GM20431 (cell line): ENCODE measurements at regions not wholly inside any gene's neighbourhood (a gene's known extent, or its start where the extent isn't known, plus 50 kb on each side); places are given as distances from the start of the nearest gene placed in this dataset.

Source experiments
- in situ Hi-C: fragments of 300-500 bp; cut with MseI, MboI; formaldehyde crosslinking; loops from one replicate; pipeline ENCODE4 v1.15.0; 2020; ENCODE audit warnings: low sequenced_read_pairs; ENCODE audit not compliant: unreplicated experiment

GRCh38 chr15:37652646-37653417 lies 281.6 kb upstream of the TMCO5A start:
- in situ Hi-C loops = no loop called here

GRCh38 chr15:37678124-37678523 lies 256.3 kb upstream of the TMCO5A start:
- in situ Hi-C loops = loop anchor here (25.0 kb wide), 1 partner anchor 109 kb away; no protein-coding TSS in a partner anchor

DNA sequence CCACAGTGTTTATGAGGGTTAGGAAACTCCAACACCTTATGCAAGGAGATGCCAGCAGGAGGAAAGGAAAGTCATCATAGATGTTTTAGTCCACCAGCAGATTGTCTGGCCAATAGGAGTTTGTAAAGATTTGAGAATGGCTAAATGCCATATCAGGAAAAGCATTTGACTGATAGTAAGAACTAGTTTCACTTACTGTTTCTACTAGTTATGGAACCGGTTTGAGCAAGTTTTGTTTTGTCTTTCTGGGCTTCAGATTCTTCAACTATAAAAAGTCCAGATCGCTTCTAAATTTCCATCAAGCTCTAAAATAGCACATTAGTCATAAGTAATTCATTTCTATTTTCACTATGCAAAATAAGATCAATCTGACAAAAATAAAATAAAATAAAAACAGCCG lies 254.8 kb upstream of the TMCO5A start:
- in situ Hi-C loops = loop anchor here (25.0 kb wide), 1 partner anchor 108 kb away; no protein-coding TSS in a partner anchor

GRCh38 chr15:37682304-37682703 lies 252.1 kb upstream of the TMCO5A start:
- in situ Hi-C loops = loop anchor here (25.0 kb wide), 1 partner anchor 105 kb away; no protein-coding TSS in a partner anchor

- in situ Hi-C loops = loop anchor here (25.0 kb wide), 1 partner anchor 95 kb away; no protein-coding TSS in a partner anchor
These were observed 242.5 kb upstream of the TMCO5A start for GRCh38 chr15:37691911-37692310.

DNA sequence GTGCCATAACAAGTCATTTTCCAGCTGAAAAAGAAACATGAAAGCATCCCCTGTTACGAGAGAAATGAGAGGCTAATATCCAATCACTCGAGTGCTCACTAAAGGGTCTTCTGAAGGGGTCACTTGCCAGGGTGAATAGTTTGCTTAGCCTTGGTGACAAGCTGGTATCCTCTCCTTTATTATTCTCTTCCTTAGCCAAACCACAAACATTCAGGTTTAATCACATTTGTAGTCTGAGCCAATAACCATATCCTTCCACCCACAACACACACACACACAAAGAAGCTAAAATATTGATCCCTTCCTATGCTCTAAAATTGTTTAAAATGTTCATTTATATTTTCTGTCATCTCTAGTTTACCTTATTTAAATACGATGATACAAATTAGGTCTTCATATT lies 240.5 kb upstream of the TMCO5A start:
- in situ Hi-C loops = loop anchor here (25.0 kb wide), 1 partner anchor 93 kb away; no protein-coding TSS in a partner anchor

DNA sequence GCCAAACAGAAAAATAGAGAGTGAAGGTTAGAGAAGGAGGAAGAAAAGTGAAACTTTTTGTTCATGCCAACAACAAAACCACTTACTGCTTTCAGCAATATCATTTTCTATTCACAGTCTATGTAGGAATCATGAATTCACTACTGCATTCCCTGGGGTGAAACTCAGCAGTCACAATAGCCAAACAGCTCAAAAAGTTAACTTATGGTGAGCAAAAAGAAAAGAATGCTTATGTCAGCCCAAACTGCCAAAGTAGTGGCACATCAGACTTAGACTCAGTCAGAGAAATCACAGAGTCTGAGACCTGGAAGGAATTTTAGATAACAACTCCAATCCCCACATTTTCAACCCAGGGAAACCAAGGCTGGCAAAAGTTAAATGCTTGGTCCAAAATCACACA lies 238.7 kb upstream of the TMCO5A start:
- in situ Hi-C loops = loop anchor here (25.0 kb wide), 1 partner anchor 92 kb away; no protein-coding TSS in a partner anchor

DNA sequence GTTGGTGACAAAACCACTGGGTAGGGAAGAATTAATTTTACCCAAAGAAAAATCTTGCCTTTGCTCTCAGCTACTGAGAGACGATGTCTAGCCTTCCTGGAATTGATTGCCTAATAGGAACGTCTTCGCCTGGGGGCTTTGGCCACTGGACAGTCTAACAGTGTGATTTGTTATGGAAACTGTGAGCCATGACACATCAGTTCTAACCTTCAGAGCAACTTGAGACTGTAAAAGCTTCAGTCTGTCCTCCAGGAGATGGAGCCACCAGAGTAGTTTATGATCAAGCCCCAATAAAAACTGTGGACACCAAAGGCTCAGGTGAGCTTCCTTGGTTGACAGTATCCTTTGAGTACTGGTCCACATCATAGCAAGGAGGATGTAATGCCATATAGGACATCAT lies 235.8 kb upstream of the TMCO5A start:
- in situ Hi-C loops = loop anchor here (25.0 kb wide), 1 partner anchor 89 kb away; no protein-coding TSS in a partner anchor

GRCh38 chr15:37701230-37701629 lies 233.2 kb upstream of the TMCO5A start:
- in situ Hi-C loops = no loop called here

- in situ Hi-C loops = no loop called here
These were observed 224.8 kb upstream of the TMCO5A start for GRCh38 chr15:37709669-37710068.

GRCh38 chr15:37715101-37715500 lies 219.3 kb upstream of the TMCO5A start:
- in situ Hi-C loops = no loop called here

DNA sequence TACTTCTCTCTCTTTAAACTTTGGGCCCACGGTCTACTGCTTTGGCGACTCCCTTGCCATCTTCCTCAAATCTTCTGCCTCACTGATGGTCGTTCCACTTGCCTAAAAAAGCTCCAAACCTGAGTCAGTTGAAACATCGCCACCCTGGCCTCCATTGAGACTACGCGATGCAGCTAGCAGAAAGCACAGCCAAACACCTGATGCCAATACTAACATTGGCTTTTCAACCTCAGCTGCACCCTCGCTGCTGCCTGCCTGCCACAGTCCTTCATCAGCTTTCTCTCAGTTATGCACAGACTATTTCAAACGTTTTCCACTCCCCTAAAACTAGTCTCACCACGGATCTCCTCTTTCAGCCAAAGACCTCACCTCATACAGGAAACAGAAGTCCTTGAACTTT lies 214.2 kb upstream of the TMCO5A start:
- in situ Hi-C loops = no loop called here

GRCh38 chr15:37731146-37731746 lies 203.2 kb upstream of the TMCO5A start:
- in situ Hi-C loops = no loop called here

DNA sequence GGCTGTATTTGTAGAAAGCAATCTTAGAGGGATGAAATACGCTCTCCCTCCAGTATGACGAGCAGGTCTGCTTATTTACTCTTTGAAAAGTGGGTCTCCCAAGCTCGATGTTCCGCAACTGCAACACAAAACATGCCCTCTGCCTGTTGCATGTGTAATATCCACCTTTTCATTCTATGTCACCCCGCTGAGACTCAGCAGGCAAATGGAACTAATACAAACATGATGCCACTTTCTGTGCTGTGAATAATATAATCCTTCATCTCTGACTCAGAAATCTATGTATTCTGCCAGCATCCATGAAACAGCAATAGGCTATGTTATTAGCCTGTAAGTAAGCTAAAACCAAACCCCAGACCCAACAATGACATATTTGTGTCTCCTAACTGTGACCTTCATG lies 200.8 kb upstream of the TMCO5A start:
- in situ Hi-C loops = no loop called here

DNA sequence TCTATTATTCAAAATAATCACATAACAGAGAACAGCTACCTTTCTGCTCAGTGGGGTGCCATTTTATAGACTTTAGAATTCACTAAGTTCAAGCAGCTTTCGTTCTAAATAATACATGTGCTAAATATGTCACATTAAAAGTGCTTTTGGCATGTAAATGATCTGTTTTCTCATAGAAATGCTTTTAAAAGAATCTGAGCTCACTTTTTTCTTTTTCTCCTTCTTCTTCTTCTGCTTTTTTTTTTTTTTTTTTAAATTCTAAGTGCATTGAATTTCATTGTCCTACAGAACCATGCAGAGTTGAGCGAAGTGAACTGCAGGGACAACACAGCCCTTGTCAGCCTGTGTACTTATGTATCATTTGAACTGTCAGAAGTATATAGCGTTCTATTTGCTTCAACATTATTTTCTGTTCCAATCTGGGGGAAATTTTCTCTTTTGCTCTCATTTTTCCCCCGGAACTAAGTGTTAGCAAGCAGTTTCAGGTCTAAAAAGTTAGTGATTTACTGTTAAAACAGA lies 193.8 kb upstream of the TMCO5A start:
- in situ Hi-C loops = no loop called here

GRCh38 chr15:37743826-37744225 lies 190.6 kb upstream of the TMCO5A start:
- in situ Hi-C loops = no loop called here

DNA sequence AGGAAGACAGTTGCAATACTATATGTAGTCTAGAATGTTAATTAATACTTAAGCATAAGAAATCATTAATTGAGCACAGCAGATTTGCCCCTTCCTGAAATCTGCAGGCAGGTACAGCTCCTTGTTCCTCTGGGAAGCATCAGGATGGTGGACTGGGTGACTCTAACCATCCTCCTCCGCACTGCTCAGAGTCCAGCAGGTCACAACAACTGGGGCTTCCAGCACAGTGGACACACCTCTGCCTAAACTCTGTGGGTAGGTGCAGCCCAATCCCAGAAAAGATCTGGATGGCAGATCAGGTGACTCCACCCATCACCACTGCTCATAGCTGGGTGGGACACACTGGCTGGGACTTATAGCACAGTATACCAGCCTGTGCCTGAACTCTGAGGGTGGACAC lies 189.9 kb upstream of the TMCO5A start:
- in situ Hi-C loops = no loop called here

DNA sequence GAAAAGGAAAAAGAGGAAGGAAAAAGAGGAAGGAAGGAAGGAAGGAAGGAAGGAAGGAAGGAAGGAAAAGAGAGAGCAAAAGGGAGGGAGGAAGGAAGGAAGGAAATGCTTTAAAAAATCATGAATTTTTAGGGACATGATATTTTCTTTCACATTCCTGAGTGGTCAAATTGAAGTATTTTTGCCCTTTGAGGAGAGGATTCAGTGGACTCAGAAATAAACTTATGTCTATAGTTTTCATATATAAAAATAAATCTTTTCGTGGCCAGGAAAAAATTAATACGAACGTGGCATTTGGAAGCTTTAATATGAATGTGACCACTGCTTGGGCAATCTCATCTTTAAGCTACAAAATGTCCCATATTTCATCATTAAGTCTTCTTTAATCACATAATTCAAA lies 183.0 kb upstream of the TMCO5A start:
- in situ Hi-C loops = no loop called here

DNA sequence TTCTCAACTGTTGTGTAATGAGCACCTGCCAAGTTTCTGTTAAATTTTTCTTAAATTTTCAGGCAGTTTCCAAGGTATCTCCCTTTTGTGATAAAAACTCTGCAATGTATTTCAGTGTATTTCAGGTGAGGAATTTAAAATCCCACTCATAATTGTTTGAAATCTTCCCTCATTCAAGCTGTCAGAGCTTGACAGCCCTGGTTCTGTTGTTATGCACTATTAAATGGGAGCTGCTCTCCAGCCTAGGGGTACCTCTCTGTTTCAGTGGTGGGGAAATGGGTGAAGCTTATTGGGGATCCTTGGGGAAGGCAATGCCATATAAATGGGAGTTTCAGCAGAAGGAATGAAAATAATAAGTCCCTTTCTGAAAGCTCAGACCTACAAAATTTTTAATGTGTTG lies 178.0 kb upstream of the TMCO5A start:
- in situ Hi-C loops = no loop called here

DNA sequence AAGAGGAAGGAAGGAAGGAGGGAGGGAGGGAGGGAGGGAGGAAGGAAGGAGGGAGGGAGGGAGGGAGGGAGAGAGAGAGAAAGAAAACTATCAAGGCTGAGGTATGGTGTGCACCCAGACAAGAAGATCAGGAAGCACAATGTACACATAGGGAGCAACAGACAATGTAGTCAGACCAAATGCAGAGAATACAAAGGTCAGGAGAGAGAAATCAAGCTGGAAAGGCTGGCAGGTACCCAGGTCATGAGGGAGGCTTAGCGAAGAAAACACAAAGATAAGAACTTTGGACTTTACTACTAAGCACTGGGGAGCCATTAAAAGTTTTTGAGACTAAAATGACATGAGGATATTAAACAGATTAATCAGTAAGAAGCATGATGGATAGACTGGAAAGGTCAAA lies 176.0 kb upstream of the TMCO5A start:
- in situ Hi-C loops = no loop called here

DNA sequence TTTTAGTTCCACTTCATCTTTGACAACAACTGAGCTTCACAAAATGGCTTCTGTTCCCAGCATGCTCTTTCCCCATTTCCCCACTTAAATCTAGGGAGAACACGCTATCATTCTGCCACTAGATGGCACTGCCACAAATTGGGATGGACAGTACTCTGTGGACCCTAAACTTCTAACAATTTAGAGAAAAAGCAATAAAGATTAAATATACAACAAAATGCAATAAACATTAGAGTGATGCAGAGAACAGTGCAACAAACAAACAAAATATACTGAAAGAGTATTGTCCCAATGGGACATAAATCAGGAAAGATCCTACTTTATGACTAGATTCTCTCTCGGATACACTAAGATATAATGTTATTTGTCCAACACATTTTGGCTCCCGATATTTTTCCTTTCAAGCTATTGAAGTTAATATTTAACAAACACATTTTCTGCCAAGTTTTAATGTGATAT lies 169.7 kb upstream of the TMCO5A start:
- in situ Hi-C loops = no loop called here
